ENCODE measurements at regions not wholly inside any gene's neighbourhood (a gene's known extent, or its start where the extent isn't known, plus 50 kb on each side); places are given as distances from the start of the nearest gene placed in this dataset.

DNA sequence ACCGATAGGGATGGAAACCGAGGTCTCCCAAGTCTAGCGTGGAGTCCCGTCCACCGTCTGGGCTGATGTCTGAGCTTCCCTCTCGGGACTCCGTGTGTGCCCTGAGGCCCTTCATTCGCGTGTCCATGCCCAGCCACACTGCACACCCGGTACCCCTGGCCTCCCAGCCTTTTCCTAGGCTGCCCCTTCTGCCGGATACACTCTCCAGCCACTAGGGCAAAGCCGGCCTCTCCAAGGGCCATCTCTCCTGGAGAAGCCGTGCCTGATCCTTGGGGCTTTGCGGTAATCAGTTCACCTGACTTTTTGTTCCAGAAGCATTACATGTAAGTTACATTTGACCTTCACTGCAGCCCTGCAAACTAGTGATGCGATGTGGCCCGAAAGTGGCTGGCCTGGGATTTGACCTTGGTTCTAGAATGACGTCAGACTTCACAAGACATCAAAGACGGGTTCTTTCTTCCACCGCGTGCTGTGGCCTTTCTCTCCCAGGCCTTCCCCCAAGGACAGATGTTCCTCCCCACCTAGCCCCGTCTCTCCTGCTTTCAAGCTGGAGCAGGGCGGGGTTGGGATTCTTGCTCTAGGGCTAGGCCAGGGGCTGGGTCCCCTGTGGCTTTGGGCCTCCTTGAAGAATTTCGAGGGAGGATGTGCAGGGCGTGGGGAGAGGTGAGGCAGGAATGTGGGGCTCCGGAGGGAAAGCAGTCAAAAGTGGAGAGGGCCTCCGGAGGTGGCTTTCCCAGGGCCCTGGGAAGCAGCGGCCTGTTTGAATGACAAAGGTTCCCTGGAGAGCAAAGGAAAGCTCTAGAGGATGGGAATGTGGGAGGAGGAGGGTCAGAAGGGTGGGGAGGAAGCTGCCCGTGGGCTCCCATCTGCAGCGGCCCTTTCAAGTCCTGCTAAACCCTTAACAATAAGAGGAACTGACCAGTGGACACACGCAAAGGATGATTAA is 49.7 kb upstream of the SLC2A1 start:
- no peak for DNase-seq (ENCODE audit: low read depth)

Measured in renal cortical epithelial cell (primary cell).